Astrocyte (in vitro differentiated cells and primary cell): ENCODE measurements at regions not wholly inside any gene's neighbourhood (a gene's known extent, or its start where the extent isn't known, plus 50 kb on each side); places are given as distances from the start of the nearest gene placed in this dataset.

ENCODE experiments used
- EZH2 ChIP-seq: IDR thresholded peaks from 2 replicates; pipeline ENCODE4 v1.6.1; 2012; ENCODE audit warnings: mild to moderate bottlenecking, low read length, inconsistent platforms; ENCODE audit not compliant: insufficient read depth
- TF ChIP-seq, protein P1 (sequence below): IDR thresholded peaks from 2 replicates; pipeline ENCODE4 v1.5.1; 2011; ENCODE audit warnings: low read depth, mild to moderate bottlenecking, inconsistent platforms, low read length, moderate library complexity; ENCODE audit not compliant: insufficient read depth

GRCh38 chr7:13802651-13803050 lies 186.8 kb downstream of the ETV1 start:
- TF ChIP-seq, protein P1, sequence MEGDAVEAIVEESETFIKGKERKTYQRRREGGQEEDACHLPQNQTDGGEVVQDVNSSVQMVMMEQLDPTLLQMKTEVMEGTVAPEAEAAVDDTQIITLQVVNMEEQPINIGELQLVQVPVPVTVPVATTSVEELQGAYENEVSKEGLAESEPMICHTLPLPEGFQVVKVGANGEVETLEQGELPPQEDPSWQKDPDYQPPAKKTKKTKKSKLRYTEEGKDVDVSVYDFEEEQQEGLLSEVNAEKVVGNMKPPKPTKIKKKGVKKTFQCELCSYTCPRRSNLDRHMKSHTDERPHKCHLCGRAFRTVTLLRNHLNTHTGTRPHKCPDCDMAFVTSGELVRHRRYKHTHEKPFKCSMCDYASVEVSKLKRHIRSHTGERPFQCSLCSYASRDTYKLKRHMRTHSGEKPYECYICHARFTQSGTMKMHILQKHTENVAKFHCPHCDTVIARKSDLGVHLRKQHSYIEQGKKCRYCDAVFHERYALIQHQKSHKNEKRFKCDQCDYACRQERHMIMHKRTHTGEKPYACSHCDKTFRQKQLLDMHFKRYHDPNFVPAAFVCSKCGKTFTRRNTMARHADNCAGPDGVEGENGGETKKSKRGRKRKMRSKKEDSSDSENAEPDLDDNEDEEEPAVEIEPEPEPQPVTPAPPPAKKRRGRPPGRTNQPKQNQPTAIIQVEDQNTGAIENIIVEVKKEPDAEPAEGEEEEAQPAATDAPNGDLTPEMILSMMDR = no peak
- TF ChIP-seq EZH2 = no peak
